SK-N-SH (cell line): ENCODE measurements at regions not wholly inside any gene's neighbourhood (a gene's known extent, or its start where the extent isn't known, plus 50 kb on each side); places are given as distances from the start of the nearest gene placed in this dataset.

Source experiments
- CTCF ChIA-PET: fragments of 300-600, 350-600 bp; formaldehyde crosslinking; extraction: SDS; loops from one replicate; lab custom pipeline; 2021; lab: Yijun Ruan, JAX
- POLR2A ChIA-PET: fragments of 350-600 bp; sonication (Branson Sonifier 250); formaldehyde crosslinking; extraction: SDS; loops from one replicate; lab custom pipeline; 2020; ENCODE audit warnings: antibody characterized with exemption, inconsistent platforms; lab: Yijun Ruan, JAX
- DNase-seq: peaks from one replicate; pipeline ENCODE4 v3.0.0; 2012
- H2AFZ ChIP-seq: fragments of 200-600 bp; sonication (generic); 2 replicates; pipeline ENCODE4 v1.8.1; 2016; ENCODE audit warnings: antibody characterized with exemption, mild to moderate bottlenecking, low read depth
- H3F3A ChIP-seq: fragments of 200-600 bp; sonication (generic); replicated peaks from 2 replicates; pipeline ENCODE3; 2016; ENCODE audit warnings: antibody characterized with exemption, mild to moderate bottlenecking; ENCODE audit not compliant: insufficient read depth
- H3K27ac ChIP-seq, 2 experiments: fragments of 200-500 bp in 1 of 2; fragments of 200-600 bp in 1 of 2; sonication (Bioruptor generic) in 1 of 2; sonication (generic), shearing (Covaris generic) in 1 of 2; 2 replicates each; pipeline versions ENCODE4 v1.5.1 to v1.6.1; 2014 to 2016; ENCODE audit warnings: low read depth in 2 of 2, inconsistent platforms in 1 of 2, low read length in 1 of 2, mild to moderate bottlenecking in 1 of 2, mixed read lengths in 1 of 2
- H3K27me3 ChIP-seq: fragments of 200-600 bp; sonication (generic), shearing (Covaris generic); 2 replicates; pipeline ENCODE4 v1.6.1; 2016; ENCODE audit warnings: mixed run types; ENCODE audit not compliant: insufficient read depth
- H3K36me3 ChIP-seq, 2 experiments: fragments of 200-500 bp in 1 of 2; fragments of 200-600 bp in 1 of 2; sonication (Bioruptor generic) in 1 of 2; sonication (generic) in 1 of 2; replicated peaks in 1 of 2; 2 replicates each; pipeline versions ENCODE3 to v1.5.1; 2014 to 2016; ENCODE audit warnings: low read length in 1 of 2, mild to moderate bottlenecking in 1 of 2; ENCODE audit not compliant: insufficient read depth in 2 of 2, control insufficient read depth in 1 of 2
- H3K4me1 ChIP-seq, 2 experiments: fragments of 200-500 bp in 1 of 2; fragments of 200-600 bp in 1 of 2; sonication (Bioruptor generic) in 1 of 2; sonication (generic), shearing (Covaris generic) in 1 of 2; 2 replicates each; pipeline versions ENCODE4 v1.5.1 to v1.6.1; 2014 to 2016; ENCODE audit warnings: low read depth in 1 of 2, low read length in 1 of 2, mixed run types in 1 of 2; ENCODE audit not compliant: insufficient read depth in 2 of 2, control insufficient read depth in 1 of 2
- H3K4me2 ChIP-seq: fragments of 200-600 bp; sonication (generic), shearing (Covaris generic); 2 replicates; pipeline ENCODE4 v1.6.1; 2017; ENCODE audit warnings: mixed run types
- H3K4me3 ChIP-seq, 2 experiments: fragments of 200-500 bp in 1 of 2; fragments of 200-600 bp in 1 of 2; sonication (Bioruptor generic) in 1 of 2; sonication (generic), shearing (Covaris generic) in 1 of 2; 2 replicates each; pipeline versions ENCODE4 v1.5.1 to v1.8.1; 2014 to 2016; ENCODE audit warnings: low read depth in 2 of 2, inconsistent platforms in 1 of 2, low read length in 1 of 2, mild to moderate bottlenecking in 1 of 2, mixed read lengths in 1 of 2, moderate library complexity in 1 of 2
- H3K79me2 ChIP-seq: fragments of 200-600 bp; sonication (generic); 2 replicates; pipeline ENCODE4 v1.8.1; 2017; ENCODE audit warnings: mild to moderate bottlenecking; ENCODE audit not compliant: insufficient read depth
- H3K9ac ChIP-seq: fragments of 200-600 bp; sonication (generic); 2 replicates; pipeline ENCODE4 v1.6.1; 2017; ENCODE audit warnings: mixed run types
- H3K9me2 ChIP-seq: fragments of 200-600 bp; sonication (generic); 2 replicates; pipeline ENCODE4 v1.6.1; 2017; ENCODE audit warnings: mixed run types
- H3K9me3 ChIP-seq: fragments of 200-600 bp; sonication (generic); 2 replicates; pipeline ENCODE4 v1.6.1; 2017; ENCODE audit warnings: mixed run types, mild to moderate bottlenecking, moderate library complexity
- H4K20me1 ChIP-seq: fragments of 200-600 bp; sonication (generic); 2 replicates; pipeline ENCODE4 v1.6.1; 2017; ENCODE audit warnings: mild to moderate bottlenecking, mixed run types; ENCODE audit not compliant: insufficient read depth
- CHD2 ChIP-seq: fragments of 150-350 bp; IDR thresholded peaks from 2 replicates; pipeline ENCODE4 v1.6.1; 2018; ENCODE audit warnings: low read length; ENCODE audit not compliant: partially characterized antibody
- EP300 ChIP-seq, 2 experiments: IDR thresholded peaks; 2 replicates each; pipeline versions ENCODE4 v1.4.0 to v1.6.1; 2012; ENCODE audit warnings: borderline replicate concordance in 1 of 2, low read depth in 1 of 2, low read length in 1 of 2
- EZH2phosphoT487 ChIP-seq: fragments of 200-600 bp; sonication (generic); IDR thresholded peaks from 2 replicates; pipeline ENCODE4 v1.6.1; 2017; ENCODE audit warnings: low read depth, mixed run types, mild to moderate bottlenecking, antibody characterized with exemption, moderate library complexity, borderline replicate concordance
- POLR2AphosphoS5 ChIP-seq: IDR thresholded peaks from 2 replicates; pipeline ENCODE4 v1.6.1; 2012; ENCODE audit warnings: low read depth, low read length
- TAF1 ChIP-seq: IDR thresholded peaks from 2 replicates; pipeline ENCODE4 v1.6.1; 2012; ENCODE audit warnings: low read depth, mild to moderate bottlenecking, low read length, moderate library complexity, borderline replicate concordance
- TCF12 ChIP-seq: IDR thresholded peaks from 2 replicates; pipeline ENCODE4 v1.4.0; 2012
- WGBS: methylation state at CpG from one replicate; pipeline ENCODE4 v1.1.6; 2017; ENCODE audit warnings: low lambda C conversion rate; 5-methylcytosine and 5-hydroxymethylcytosine counted together
- TF ChIP-seq, protein P1 (sequence below): fragments of 200-600 bp; sonication (generic); IDR thresholded peaks from 2 replicates; pipeline ENCODE4 v1.6.1; 2017; ENCODE audit warnings: antibody characterized with exemption, mild to moderate bottlenecking, moderate library complexity
- TF ChIP-seq, protein P2 (sequence below): IDR thresholded peaks from 2 replicates; pipeline ENCODE4 v1.4.0; 2012; ENCODE audit warnings: low read depth, borderline replicate concordance
- TF ChIP-seq, protein P3 (sequence below): fragments of 150-350 bp; IDR thresholded peaks from 2 replicates; pipeline ENCODE4 v1.6.1; 2017; ENCODE audit warnings: antibody characterized with exemption, low read length, low read depth, borderline replicate concordance
- TF ChIP-seq, protein P4 (sequence below): fragments of 150-350 bp; IDR thresholded peaks from 2 replicates; pipeline ENCODE4 v1.6.1; 2016; ENCODE audit warnings: mild to moderate bottlenecking, low read depth, low read length
- TF ChIP-seq, protein P5 (sequence below): IDR thresholded peaks from 2 replicates; pipeline ENCODE4 v1.4.0; 2012; ENCODE audit warnings: low read depth, borderline replicate concordance
- TF ChIP-seq, protein P6 (sequence below): IDR thresholded peaks from 2 replicates; pipeline ENCODE4 v1.4.0; 2012; ENCODE audit warnings: low read depth

DNA sequence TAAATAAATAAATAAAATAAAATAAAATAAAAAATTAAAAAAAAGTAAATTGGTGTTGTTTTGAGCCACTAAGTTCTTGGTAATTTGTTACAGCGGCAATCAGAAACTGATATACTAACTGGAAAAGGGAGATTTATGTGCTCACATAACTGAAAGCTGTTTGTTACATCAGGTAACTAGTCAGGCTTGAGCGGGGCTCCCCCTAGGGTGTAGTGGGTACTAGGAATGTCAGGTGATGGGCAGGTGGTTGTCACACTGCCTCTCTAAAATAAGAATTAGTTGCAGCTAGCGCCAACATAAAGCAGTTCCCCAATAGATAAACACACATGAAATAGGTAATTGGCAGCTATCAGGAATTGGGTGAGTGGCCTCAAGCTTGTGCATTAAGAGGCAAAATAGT, 1336.9 kb downstream of the XPNPEP1 start:
- Histone ChIP-seq H3K4me2 (no peak overlapping the region), H3K4me3 (no peak overlapping the region), H4K20me1 (no peaks in the 10 kb centered on the region), H3K36me3 (no peaks in the 10 kb centered on the region), H3K9me3 (no peaks in the 10 kb centered on the region), H3K79me2 (no peaks in the 10 kb centered on the region), H3K4me1 (no peaks in the 10 kb centered on the region; a peak in 1 of 4 replicates), H3K9ac (no peak overlapping the region), H3K27ac (no peak overlapping the region), H2AFZ (no peak overlapping the region), H3F3A (no peaks in the 10 kb centered on the region), H3K27me3 (no peaks in the 10 kb centered on the region), H3K9me2 (no peaks in the 10 kb centered on the region)
- 78% methylated on average over 3 of the region's 3 CpGs for WGBS
- DNase-seq: no peak
- CTCF ChIA-PET: no interaction called here
- POLR2A ChIA-PET: no interaction called here
- no peak for TF ChIP-seq TCF12

DNA sequence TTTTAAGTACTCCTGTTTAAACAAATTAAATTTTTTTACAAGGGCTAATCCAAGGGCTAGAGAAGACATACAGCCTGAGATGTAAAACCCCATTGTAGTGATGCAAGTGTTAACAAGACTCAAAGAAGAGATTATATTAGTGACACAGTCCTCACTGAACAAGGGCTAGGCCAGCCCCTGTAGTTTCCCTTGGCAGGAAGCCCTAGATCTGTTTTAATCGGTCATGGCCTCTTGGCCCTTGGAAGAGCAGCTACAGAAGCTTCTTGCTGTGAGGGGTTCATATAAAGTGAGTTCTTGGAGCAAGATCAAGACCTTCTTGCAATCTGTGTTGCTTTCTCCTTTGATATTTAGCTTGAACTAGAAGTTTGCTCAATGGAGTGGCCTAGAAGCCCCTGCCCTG, 1339.4 kb downstream of the XPNPEP1 start:
- 11% methylated on average over 1 of the region's 1 CpG for WGBS
- ChIA-PET CTCF (no interaction called here), POLR2A (no interaction called here)
- Histone ChIP-seq H3K4me3 (no peak overlapping the region), H3K36me3 (no peaks in the 10 kb centered on the region), H3K79me2 (no peaks in the 10 kb centered on the region), H3K4me2 (no peak overlapping the region), H3K27ac (no peak overlapping the region), H3F3A (no peaks in the 10 kb centered on the region), H3K4me1 (no peaks in the 10 kb centered on the region; a peak in 1 of 4 replicates), H2AFZ (no peak overlapping the region), H3K27me3 (no peaks in the 10 kb centered on the region), H3K9me3 (no peaks in the 10 kb centered on the region), H3K9ac (no peak overlapping the region), H4K20me1 (no peaks in the 10 kb centered on the region), H3K9me2 (no peaks in the 10 kb centered on the region)
- TF ChIP-seq TAF1 (no peak), EP300 (IDR thresholded peaks at IDR 0.05; ENCODE audit: borderline replicate concordance in 1 of 2, low read depth in 1 of 2, low read length in 1 of 2) (no peak), POLR2AphosphoS5 (no peak), CHD2 (no peak), EZH2phosphoT487 (no peak)
- TF ChIP-seq, protein P1, sequence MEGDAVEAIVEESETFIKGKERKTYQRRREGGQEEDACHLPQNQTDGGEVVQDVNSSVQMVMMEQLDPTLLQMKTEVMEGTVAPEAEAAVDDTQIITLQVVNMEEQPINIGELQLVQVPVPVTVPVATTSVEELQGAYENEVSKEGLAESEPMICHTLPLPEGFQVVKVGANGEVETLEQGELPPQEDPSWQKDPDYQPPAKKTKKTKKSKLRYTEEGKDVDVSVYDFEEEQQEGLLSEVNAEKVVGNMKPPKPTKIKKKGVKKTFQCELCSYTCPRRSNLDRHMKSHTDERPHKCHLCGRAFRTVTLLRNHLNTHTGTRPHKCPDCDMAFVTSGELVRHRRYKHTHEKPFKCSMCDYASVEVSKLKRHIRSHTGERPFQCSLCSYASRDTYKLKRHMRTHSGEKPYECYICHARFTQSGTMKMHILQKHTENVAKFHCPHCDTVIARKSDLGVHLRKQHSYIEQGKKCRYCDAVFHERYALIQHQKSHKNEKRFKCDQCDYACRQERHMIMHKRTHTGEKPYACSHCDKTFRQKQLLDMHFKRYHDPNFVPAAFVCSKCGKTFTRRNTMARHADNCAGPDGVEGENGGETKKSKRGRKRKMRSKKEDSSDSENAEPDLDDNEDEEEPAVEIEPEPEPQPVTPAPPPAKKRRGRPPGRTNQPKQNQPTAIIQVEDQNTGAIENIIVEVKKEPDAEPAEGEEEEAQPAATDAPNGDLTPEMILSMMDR: no peak
- TF ChIP-seq, protein P2, sequence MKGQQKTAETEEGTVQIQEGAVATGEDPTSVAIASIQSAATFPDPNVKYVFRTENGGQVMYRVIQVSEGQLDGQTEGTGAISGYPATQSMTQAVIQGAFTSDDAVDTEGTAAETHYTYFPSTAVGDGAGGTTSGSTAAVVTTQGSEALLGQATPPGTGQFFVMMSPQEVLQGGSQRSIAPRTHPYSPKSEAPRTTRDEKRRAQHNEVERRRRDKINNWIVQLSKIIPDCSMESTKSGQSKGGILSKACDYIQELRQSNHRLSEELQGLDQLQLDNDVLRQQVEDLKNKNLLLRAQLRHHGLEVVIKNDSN: no peak
- TF ChIP-seq, protein P3, sequence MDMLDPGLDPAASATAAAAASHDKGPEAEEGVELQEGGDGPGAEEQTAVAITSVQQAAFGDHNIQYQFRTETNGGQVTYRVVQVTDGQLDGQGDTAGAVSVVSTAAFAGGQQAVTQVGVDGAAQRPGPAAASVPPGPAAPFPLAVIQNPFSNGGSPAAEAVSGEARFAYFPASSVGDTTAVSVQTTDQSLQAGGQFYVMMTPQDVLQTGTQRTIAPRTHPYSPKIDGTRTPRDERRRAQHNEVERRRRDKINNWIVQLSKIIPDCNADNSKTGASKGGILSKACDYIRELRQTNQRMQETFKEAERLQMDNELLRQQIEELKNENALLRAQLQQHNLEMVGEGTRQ: no peak
- TF ChIP-seq, protein P4, sequence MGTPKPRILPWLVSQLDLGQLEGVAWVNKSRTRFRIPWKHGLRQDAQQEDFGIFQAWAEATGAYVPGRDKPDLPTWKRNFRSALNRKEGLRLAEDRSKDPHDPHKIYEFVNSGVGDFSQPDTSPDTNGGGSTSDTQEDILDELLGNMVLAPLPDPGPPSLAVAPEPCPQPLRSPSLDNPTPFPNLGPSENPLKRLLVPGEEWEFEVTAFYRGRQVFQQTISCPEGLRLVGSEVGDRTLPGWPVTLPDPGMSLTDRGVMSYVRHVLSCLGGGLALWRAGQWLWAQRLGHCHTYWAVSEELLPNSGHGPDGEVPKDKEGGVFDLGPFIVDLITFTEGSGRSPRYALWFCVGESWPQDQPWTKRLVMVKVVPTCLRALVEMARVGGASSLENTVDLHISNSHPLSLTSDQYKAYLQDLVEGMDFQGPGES: no peak
- TF ChIP-seq, protein P5, sequence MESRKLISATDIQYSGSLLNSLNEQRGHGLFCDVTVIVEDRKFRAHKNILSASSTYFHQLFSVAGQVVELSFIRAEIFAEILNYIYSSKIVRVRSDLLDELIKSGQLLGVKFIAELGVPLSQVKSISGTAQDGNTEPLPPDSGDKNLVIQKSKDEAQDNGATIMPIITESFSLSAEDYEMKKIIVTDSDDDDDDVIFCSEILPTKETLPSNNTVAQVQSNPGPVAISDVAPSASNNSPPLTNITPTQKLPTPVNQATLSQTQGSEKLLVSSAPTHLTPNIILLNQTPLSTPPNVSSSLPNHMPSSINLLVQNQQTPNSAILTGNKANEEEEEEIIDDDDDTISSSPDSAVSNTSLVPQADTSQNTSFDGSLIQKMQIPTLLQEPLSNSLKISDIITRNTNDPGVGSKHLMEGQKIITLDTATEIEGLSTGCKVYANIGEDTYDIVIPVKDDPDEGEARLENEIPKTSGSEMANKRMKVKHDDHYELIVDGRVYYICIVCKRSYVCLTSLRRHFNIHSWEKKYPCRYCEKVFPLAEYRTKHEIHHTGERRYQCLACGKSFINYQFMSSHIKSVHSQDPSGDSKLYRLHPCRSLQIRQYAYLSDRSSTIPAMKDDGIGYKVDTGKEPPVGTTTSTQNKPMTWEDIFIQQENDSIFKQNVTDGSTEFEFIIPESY: no peak
- TF ChIP-seq, protein P6, sequence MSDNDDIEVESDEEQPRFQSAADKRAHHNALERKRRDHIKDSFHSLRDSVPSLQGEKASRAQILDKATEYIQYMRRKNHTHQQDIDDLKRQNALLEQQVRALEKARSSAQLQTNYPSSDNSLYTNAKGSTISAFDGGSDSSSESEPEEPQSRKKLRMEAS: no peak
- DNase-seq: no peak
